Ishikawa (cell line): ENCODE measurements at regions not wholly inside any gene's neighbourhood (a gene's known extent, or its start where the extent isn't known, plus 50 kb on each side); places are given as distances from the start of the nearest gene placed in this dataset.

Experiments used
- CEBPB ChIP-seq: IDR thresholded peaks from 2 replicates; pipeline ENCODE4 v1.6.1; 2012
- EGR1 ChIP-seq: IDR thresholded peaks from 2 replicates; pipeline ENCODE4 v1.6.1; 2012
- EP300 ChIP-seq: IDR thresholded peaks from 2 replicates; pipeline ENCODE4 v1.6.1; 2012; ENCODE audit warnings: borderline replicate concordance
- FOXM1 ChIP-seq: IDR thresholded peaks from 2 replicates; pipeline ENCODE4 v1.6.1; 2012; ENCODE audit warnings: low read depth, borderline replicate concordance
- RAD21 ChIP-seq: IDR thresholded peaks from 2 replicates; pipeline ENCODE4 v1.6.1; 2012; ENCODE audit warnings: low read depth
- TAF1 ChIP-seq: IDR thresholded peaks from 2 replicates; pipeline ENCODE4 v1.6.1; 2012; ENCODE audit warnings: low read depth, mild to moderate bottlenecking
- TCF12 ChIP-seq: IDR thresholded peaks from 2 replicates; pipeline ENCODE4 v1.6.1; 2012; ENCODE audit warnings: low read depth
- YY1 ChIP-seq: IDR thresholded peaks from 2 replicates; pipeline ENCODE4 v1.6.1; 2012; ENCODE audit warnings: low read depth
- ZBTB7A ChIP-seq: IDR thresholded peaks from 2 replicates; pipeline ENCODE4 v1.6.1; 2012; ENCODE audit warnings: low read depth
- TF ChIP-seq, protein P1 (sequence below): IDR thresholded peaks from 2 replicates; pipeline ENCODE4 v1.6.1; 2012; ENCODE audit warnings: low read depth, mild to moderate bottlenecking

GRCh38 chr10:64159910-64160872 is 639.0 kb downstream of the REEP3 start:
- TF ChIP-seq RAD21 (no peak), CEBPB (no peak), EP300 (no peak), EGR1 (no peak), YY1 (no peak), TCF12 (no peak), FOXM1 (no peak), TAF1 (no peak), ZBTB7A (no peak)
- TF ChIP-seq, protein P1, sequence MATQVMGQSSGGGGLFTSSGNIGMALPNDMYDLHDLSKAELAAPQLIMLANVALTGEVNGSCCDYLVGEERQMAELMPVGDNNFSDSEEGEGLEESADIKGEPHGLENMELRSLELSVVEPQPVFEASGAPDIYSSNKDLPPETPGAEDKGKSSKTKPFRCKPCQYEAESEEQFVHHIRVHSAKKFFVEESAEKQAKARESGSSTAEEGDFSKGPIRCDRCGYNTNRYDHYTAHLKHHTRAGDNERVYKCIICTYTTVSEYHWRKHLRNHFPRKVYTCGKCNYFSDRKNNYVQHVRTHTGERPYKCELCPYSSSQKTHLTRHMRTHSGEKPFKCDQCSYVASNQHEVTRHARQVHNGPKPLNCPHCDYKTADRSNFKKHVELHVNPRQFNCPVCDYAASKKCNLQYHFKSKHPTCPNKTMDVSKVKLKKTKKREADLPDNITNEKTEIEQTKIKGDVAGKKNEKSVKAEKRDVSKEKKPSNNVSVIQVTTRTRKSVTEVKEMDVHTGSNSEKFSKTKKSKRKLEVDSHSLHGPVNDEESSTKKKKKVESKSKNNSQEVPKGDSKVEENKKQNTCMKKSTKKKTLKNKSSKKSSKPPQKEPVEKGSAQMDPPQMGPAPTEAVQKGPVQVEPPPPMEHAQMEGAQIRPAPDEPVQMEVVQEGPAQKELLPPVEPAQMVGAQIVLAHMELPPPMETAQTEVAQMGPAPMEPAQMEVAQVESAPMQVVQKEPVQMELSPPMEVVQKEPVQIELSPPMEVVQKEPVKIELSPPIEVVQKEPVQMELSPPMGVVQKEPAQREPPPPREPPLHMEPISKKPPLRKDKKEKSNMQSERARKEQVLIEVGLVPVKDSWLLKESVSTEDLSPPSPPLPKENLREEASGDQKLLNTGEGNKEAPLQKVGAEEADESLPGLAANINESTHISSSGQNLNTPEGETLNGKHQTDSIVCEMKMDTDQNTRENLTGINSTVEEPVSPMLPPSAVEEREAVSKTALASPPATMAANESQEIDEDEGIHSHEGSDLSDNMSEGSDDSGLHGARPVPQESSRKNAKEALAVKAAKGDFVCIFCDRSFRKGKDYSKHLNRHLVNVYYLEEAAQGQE, result no peak
